Neural progenitor cell (in vitro differentiated cells): ENCODE measurements at regions not wholly inside any gene's neighbourhood (a gene's known extent, or its start where the extent isn't known, plus 50 kb on each side); places are given as distances from the start of the nearest gene placed in this dataset.

ENCODE experiments used
- CTCF ChIP-seq: fragments of 200-600 bp; sonication (generic); IDR thresholded peaks from 2 replicates; pipeline ENCODE4 v1.5.1; 2017; ENCODE audit warnings: antibody characterized with exemption, mild to moderate bottlenecking
- EZH2 ChIP-seq: fragments of 200-600 bp; sonication (generic); IDR thresholded peaks from 2 replicates; pipeline ENCODE4 v1.6.1; 2017; ENCODE audit warnings: antibody characterized with exemption, mild to moderate bottlenecking, moderate library complexity
- EZH2phosphoT487 ChIP-seq: fragments of 200-600 bp; sonication (generic); IDR thresholded peaks from 2 replicates; pipeline ENCODE4 v1.6.1; 2017; ENCODE audit warnings: antibody characterized with exemption

DNA sequence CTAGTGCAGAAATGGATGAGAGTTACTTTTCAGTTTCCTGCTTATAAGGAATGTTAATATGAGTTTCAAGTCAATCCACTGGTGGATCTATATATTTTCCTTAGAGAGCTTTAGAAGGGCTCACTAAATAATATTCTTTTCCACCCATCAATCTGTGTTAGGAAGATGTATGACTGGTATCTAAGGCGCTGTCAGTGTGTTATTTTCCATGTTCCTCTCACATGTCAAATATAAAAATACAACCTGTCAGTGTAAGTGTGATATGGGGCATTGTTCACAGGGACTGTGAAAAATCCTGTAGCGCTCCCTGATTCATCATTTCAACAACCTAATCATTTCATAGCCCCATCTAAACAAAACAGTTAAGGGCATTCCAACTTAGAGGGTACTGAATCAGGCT is 203.1 kb downstream of the TMEM26 start:
- TF ChIP-seq CTCF = no peak
- TF ChIP-seq EZH2phosphoT487 = no peak
- TF ChIP-seq EZH2 = no peak
